ENCODE measurements at regions not wholly inside any gene's neighbourhood (a gene's known extent, or its start where the extent isn't known, plus 50 kb on each side); places are given as distances from the start of the nearest gene placed in this dataset.

DNA sequence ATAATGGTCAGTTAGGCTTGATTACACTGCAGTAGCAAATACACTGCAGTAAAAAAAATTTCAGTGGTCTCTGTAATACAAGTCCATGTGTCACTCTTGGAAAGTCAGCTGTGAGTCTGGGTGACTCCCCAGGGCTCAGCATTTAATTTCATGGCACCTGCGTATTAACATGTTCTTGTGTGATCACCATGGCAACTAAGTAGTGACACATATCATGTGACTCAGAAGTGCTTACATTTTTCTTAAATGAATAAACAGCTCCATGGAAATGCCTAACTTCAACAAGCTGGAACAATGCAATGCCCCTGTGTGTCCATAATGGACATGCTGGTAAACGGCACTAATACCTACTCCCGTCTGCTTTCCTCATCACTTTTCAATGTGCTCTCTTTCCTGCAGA is 88.5 kb upstream of the ANO4 start:
- 44 to 45% methylated on average over 3 of the region's 3 CpGs for WGBS, 2 donors
- FAIRE-seq = no peak

DNA sequence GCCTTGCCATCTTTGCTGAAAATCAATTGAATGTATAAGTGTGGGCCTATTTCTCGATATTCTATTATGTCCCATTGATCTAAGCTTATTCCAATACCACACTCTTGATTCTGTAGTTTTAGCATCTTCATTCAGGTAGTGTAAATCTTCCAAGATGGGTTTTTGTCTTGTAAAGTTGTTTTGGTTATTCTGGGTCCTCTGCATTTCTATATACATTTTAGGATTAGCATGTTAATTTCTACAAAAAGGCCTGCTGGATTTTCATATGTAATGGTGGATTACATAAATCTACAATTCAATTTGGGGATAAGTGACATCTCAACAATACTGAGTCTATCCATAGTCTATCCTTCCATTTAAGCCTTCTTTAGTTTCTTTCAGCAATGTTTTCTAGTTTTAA is 86.0 kb upstream of the ANO4 start:
- TF ChIP-seq, protein P1, sequence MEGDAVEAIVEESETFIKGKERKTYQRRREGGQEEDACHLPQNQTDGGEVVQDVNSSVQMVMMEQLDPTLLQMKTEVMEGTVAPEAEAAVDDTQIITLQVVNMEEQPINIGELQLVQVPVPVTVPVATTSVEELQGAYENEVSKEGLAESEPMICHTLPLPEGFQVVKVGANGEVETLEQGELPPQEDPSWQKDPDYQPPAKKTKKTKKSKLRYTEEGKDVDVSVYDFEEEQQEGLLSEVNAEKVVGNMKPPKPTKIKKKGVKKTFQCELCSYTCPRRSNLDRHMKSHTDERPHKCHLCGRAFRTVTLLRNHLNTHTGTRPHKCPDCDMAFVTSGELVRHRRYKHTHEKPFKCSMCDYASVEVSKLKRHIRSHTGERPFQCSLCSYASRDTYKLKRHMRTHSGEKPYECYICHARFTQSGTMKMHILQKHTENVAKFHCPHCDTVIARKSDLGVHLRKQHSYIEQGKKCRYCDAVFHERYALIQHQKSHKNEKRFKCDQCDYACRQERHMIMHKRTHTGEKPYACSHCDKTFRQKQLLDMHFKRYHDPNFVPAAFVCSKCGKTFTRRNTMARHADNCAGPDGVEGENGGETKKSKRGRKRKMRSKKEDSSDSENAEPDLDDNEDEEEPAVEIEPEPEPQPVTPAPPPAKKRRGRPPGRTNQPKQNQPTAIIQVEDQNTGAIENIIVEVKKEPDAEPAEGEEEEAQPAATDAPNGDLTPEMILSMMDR (IDR thresholded peaks at IDR 0.05) = no peak
- ATAC-seq = no peak
- Histone ChIP-seq H3K4me3 (no peak overlapping the region), H3K4me1 (no peaks in the 10 kb centered on the region), H3K27ac (no peak overlapping the region), H3K36me3 (no peaks in the 10 kb centered on the region), H3K27me3 (no peaks in the 10 kb centered on the region), H3K9me3 (no peaks in the 10 kb centered on the region)
- 0 to 23% methylated on average over 1 of the region's 1 CpG for WGBS, 2 donors
- DNase-seq = no peak
- intact Hi-C loops (cut with DNase I) = no loop called here
- FAIRE-seq = no peak

More for the DNA sequence above, 88.5 kb upstream of the ANO4 start:
- intact Hi-C loops (cut with DNase I) = no loop called here
- Histone ChIP-seq H3K27ac (no peak overlapping the region), H3K9me3 (no peaks in the 10 kb centered on the region), H3K27me3 (no peaks in the 10 kb centered on the region), H3K4me3 (no peak overlapping the region), H3K36me3 (no peaks in the 10 kb centered on the region), H3K4me1 (no peaks in the 10 kb centered on the region)
- no peak for ATAC-seq
- TF ChIP-seq, protein P1 (IDR thresholded peaks at IDR 0.05) = no peak
- no peak for DNase-seq

DNA sequence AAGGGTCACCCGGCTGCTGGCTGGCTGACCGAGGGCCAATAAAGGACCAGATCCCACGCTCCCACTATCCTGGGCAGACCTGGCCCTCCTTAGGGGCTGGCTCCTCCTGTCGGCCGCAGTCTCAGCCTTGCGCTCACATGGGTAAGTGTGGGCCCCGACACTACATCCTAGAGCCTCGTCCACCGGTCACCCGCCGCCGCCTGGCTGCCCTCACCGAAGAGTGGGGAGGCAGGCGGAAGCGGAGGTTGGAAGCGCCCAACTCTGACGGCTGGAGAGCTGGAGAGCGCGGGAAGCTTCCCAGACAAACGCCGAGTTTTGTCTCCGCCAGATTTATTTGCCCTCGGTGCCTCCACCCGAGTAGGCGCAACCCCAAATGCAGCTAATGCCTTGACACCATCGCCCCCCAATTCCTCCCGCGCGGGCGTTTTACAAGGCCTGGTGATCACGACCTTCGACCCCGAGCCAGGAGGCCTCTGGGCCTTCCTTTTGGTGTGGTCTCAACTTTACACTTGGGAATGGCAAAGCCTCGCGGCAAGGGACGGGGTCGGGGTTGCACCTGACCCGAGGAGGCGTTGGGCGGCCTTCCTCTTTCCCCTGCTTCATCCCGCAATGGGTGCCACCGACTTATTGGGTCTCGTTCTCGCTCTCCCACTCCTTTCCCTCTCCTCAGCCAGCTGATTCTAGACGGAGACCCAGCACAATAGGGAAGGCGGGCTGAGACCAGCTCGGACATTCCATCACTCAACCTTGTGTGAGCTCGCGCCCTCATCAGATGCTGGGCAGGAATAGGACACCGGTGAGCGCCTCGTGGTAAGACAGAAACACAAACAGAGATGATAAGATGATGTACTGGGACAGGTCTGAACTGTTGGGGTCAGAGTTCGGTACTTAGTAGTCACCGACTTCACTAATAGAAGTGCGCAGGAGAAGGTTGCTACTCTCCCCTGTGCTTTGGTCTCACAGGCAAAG is 78.3 kb upstream of the ANO4 start:
- Histone ChIP-seq H3K4me1 (no peaks in the 10 kb centered on the region), H3K36me3 (no peaks in the 10 kb centered on the region), H3K27me3 (peaks cover 0 to 21% (median 7%) of the 10 kb centered on the region in 4 donors), H3K4me3 (peak overlapping the region in 1 of 4 donors; percentile 35), H3K9me3 (no peaks in the 10 kb centered on the region), H3K27ac (no peak overlapping the region)
- FAIRE-seq = no peak
- 35 to 38% methylated on average over 51 to 55 of the region's 55 CpGs for WGBS, 2 donors
- ATAC-seq = no peak
- intact Hi-C loops (cut with DNase I) = no loop called here
- peak in 1 of 6 donors; percentile 43 for DNase-seq
- TF ChIP-seq, protein P1 (IDR thresholded peaks at IDR 0.05) = no peak

DNA sequence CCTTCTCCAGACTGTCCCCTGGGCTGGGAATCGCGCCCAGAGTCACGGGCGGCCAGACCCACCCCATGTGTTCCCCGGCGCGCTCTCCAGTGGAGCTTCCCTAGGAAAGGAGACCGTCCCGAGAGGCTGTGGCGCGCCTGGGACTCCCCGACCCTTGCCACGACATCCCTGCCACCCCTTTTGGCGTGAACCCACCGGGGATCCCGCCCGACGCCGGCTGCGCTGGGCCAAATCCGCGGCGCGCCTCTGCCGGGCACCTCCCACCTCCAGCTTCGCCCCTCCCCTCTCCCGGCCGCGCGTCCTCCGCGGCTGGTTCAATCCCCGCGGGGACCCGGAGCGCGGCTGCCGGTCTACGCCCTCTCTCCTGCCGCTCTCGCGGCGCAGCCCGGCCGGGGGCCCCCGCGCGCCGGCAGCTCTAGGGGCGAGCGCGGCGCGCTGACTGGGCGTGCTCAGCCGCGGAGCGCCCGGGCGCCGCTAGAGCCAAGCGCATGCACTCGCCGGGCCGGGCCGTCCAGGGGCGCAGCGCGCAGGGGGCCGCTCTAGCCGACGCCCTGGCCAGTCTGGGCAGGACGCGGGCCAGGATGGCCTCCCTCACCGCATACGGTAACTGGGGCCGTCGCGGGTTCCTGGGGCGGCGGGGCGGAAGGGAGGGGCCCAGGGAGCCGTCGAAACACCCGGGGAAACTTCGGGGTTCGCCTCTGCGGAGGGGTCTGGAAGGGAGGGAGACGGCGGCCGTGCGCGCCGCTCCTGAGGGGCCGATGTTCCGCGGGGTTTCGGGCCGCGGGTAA is 77.4 kb upstream of the ANO4 start:
- Histone ChIP-seq H3K27me3 (peaks cover 0 to 21% (median 7%) of the 10 kb centered on the region in 4 donors), H3K4me1 (no peaks in the 10 kb centered on the region), H3K27ac (no peak overlapping the region), H3K36me3 (no peaks in the 10 kb centered on the region), H3K9me3 (no peaks in the 10 kb centered on the region), H3K4me3 (peak overlapping the region in 2 of 4 donors; percentile 14 to 35)
- peak in 1 of 6 donors; percentile 58 for DNase-seq
- intact Hi-C loops (cut with DNase I) = no loop called here
- WGBS, 2 donors = 0 to 2% methylated on average over 75 to 100 of the region's 100 CpGs
- TF ChIP-seq, protein P1 (IDR thresholded peaks at IDR 0.05) = no peak
- peak in 2 of 4 donors; percentile 30 to 32 for ATAC-seq
- no peak for FAIRE-seq
